Esophagus mucosa (tissue), 1 donor: ENCODE measurements at regions not wholly inside any gene's neighbourhood (a gene's known extent, or its start where the extent isn't known, plus 50 kb on each side); places are given as distances from the start of the nearest gene placed in this dataset.

Experiments used
- ATAC-seq: fragments of 200-7000 bp; cut with Tn5 transposase; one replicate; pipeline ENCODE4 v1.9.1; 2020
- donor health status: DM: yes; HTN: yes; CAD: no.

GRCh38 chr6:101226677-101227135 is 166.8 kb upstream of the GRIK2 start:
- ATAC-seq = no peak

GRCh38 chr6:101230866-101231265 is 162.6 kb upstream of the GRIK2 start:
- no peak for ATAC-seq

GRCh38 chr6:101231606-101232235 is 161.8 kb upstream of the GRIK2 start:
- no peak for ATAC-seq

- ATAC-seq = no peak
Measured at GRCh38 chr6:101232961-101233360, 160.5 kb upstream of the GRIK2 start.

GRCh38 chr6:101236709-101237108 is 156.8 kb upstream of the GRIK2 start:
- ATAC-seq = no peak

- ATAC-seq = no peak
Measured at GRCh38 chr6:101241442-101241841, 152.1 kb upstream of the GRIK2 start.

GRCh38 chr6:101249470-101249869 is 144.0 kb upstream of the GRIK2 start:
- ATAC-seq = no peak

- no peak for ATAC-seq
Measured at GRCh38 chr6:101257163-101257562, 136.3 kb upstream of the GRIK2 start.

GRCh38 chr6:101259505-101259904 is 134.0 kb upstream of the GRIK2 start:
- no peak for ATAC-seq

- no peak for ATAC-seq
Measured at GRCh38 chr6:101263596-101263995, 129.9 kb upstream of the GRIK2 start.

GRCh38 chr6:101266063-101266462 is 127.4 kb upstream of the GRIK2 start:
- no peak for ATAC-seq

GRCh38 chr6:101268541-101268940 is 125.0 kb upstream of the GRIK2 start:
- no peak for ATAC-seq

- ATAC-seq = no peak
Measured at GRCh38 chr6:101275251-101275650, 118.3 kb upstream of the GRIK2 start.

GRCh38 chr6:101276066-101276465 is 117.4 kb upstream of the GRIK2 start:
- ATAC-seq = no peak

- no peak for ATAC-seq
Measured at GRCh38 chr6:101279410-101279809, 114.1 kb upstream of the GRIK2 start.

- peak; percentile 92 for ATAC-seq
Measured at GRCh38 chr6:101281266-101281665, 112.2 kb upstream of the GRIK2 start.

GRCh38 chr6:101284131-101284530 is 109.4 kb upstream of the GRIK2 start:
- no peak for ATAC-seq

- no peak for ATAC-seq
Measured at GRCh38 chr6:101286146-101286545, 107.4 kb upstream of the GRIK2 start.

- ATAC-seq = no peak
Measured at GRCh38 chr6:101290346-101290745, 103.2 kb upstream of the GRIK2 start.

- no peak for ATAC-seq
Measured at GRCh38 chr6:101294051-101294638, 99.4 kb upstream of the GRIK2 start.

- ATAC-seq = peak; percentile 51
Measured at GRCh38 chr6:101294676-101295075, 98.8 kb upstream of the GRIK2 start.

GRCh38 chr6:101296169-101296960 is 97.1 kb upstream of the GRIK2 start:
- no peak for ATAC-seq

- peak; percentile 85 for ATAC-seq
Measured at GRCh38 chr6:101302593-101302992, 90.9 kb upstream of the GRIK2 start.

- no peak for ATAC-seq
Measured at GRCh38 chr6:101303495-101303894, 90.0 kb upstream of the GRIK2 start.
